SH-SY5Y (cell line): ENCODE measurements at regions not wholly inside any gene's neighbourhood (a gene's known extent, or its start where the extent isn't known, plus 50 kb on each side); places are given as distances from the start of the nearest gene placed in this dataset.

Experiments
- GATA2 ChIP-seq: IDR thresholded peaks from 2 replicates; pipeline ENCODE4 v1.6.1; 2011; ENCODE audit warnings: mild to moderate bottlenecking, low read depth, low read length
- GATA3 ChIP-seq: IDR thresholded peaks from 2 replicates; pipeline ENCODE4 v1.6.1; 2011; ENCODE audit warnings: low read depth, mild to moderate bottlenecking, low read length, moderate library complexity

DNA sequence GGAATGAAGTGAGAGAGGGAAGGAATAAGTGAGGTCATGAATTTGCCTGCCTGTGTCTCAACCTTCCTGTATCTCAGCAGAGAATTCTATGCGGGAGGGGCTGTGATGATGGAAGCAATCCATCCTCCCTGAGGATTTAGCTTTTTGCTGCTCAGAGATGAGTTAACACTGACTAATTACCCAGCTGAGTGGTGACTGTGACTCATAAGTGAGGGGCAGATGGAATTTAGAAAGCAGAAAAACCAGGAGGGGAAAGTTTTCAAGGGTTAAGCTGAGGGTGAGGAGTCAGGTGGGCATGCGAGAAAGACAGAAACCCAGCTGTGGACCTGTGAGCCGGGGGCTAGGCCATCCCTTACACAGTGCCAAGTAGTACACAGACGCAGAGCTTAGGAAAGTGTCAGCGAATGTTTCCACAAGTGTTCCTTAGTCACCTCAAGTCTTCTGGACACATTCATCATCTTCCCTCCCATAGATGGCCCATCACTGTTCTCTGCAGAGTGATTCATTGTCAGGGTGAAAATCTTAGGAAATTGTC is 277.9 kb downstream of the IPO8 start:
- no peak for TF ChIP-seq GATA2
- no peak for TF ChIP-seq GATA3

GRCh38 chr12:30416631-30417030 is 279.0 kb downstream of the IPO8 start:
- no peak for TF ChIP-seq GATA3
- TF ChIP-seq GATA2 = no peak

DNA sequence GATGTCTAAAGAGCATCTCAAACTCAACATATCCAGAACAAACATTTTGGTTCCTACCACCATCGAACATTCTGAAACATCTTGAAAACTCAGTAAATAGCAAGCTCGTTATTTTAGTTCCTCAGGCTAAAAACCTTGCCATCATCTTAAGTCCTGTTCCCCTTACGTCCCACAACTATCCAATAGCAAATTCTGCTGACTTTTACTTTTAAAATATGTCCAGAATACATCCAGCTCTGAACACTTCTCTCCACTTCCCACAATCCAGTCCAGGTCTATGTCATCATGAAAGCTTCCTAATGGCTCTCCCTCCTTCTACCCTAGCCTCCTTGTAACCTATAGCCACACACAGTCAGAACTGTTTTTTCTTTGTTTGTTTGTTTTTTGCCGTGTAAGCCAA is 279.9 kb downstream of the IPO8 start:
- TF ChIP-seq GATA2 (no peak), GATA3 (no peak)

GRCh38 chr12:30414507-30414906 is 281.2 kb downstream of the IPO8 start:
- TF ChIP-seq GATA2 (no peak), GATA3 (no peak)

DNA sequence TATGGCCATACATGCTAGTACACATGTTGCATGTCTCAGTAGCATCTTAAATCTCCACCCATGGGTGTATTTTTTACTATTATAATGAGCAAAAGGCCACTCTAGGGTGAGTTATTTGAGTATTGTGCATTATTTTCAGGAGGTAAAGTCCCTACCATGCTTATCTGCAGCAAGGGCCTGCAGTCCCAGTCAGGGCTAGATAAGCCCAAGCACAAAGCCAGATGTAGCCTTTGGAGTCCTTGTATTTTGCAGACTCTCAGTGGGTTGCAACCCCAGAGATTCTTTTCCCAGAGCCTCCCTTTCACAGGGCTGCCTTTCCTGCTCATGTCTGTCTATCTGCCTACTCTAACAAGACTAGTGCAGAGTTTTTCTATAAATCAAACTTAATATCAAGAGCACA is 295.3 kb downstream of the IPO8 start:
- TF ChIP-seq GATA2 (no peak), GATA3 (no peak)

- TF ChIP-seq GATA2 (no peak), GATA3 (no peak)
These were observed 295.8 kb downstream of the IPO8 start for GRCh38 chr12:30399859-30400258.

- TF ChIP-seq GATA2 = no peak
- TF ChIP-seq GATA3 = no peak
These were observed 299.1 kb downstream of the IPO8 start for GRCh38 chr12:30396576-30396975.

GRCh38 chr12:30395190-30395589 is 300.5 kb downstream of the IPO8 start:
- TF ChIP-seq GATA2 = no peak
- no peak for TF ChIP-seq GATA3

- TF ChIP-seq GATA3 = no peak
- TF ChIP-seq GATA2 = no peak
These were observed 303.8 kb downstream of the IPO8 start for GRCh38 chr12:30391766-30392366.

- TF ChIP-seq GATA2 (no peak), GATA3 (no peak)
These were observed 310.0 kb downstream of the IPO8 start for GRCh38 chr12:30385706-30386105.

DNA sequence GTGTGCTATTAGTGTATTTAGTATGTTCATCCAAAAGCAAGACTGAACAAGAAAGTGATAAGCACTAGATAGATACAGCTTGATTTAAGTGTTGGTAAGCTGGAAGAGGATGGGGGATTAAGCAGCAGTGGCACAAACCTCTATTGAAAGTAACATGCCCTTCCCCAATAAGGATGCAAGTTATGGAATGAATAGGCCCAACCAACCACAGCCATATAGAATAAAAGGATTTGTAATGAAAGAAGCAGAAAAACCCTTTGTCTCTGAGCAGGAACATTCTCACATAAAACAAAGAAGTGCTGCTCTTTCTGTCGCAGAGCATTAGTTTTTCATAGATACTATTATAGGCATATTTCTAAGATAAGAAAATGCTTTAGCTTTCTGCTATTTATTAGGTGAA is 310.7 kb downstream of the IPO8 start:
- TF ChIP-seq GATA3 (no peak), GATA2 (no peak)

DNA sequence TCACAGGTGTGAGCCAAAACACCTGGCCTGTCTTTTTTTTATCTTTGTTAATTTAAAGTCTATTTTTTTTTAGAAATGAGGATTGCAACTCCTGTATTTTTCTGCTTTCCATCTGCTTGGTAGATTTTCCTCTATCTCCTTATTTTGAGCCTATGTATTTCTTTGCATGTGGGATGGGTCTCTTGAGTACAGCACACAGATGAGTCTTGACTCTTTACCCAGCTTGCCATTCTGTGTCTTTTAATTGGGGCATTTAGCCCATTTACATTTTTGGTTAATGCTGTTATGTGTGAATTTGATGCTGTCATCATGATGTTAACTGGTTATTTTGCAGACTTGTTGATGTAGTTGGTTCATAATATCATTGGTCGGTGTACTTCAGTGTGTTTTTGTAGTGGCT is 317.4 kb downstream of the IPO8 start:
- TF ChIP-seq GATA2 = no peak
- TF ChIP-seq GATA3 = no peak

DNA sequence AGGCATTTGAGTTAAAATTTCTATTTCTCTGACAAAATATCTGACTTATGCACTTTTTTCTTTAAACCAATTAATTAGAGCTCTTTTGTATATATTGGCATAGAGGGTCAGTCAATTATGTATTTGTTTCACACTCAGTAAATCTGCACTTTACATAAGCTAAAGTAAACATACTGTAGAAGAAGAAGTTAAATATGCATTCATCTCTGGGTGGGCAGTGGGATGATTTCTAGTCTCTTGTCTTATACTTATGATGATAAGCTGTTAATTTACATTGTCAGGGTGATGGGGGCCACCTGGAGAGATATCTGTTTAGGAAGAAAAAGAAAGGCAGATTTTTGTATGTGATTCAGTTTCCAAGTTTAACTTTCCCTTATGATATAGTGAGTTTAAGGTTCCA is 330.8 kb downstream of the IPO8 start:
- TF ChIP-seq GATA3 (no peak), GATA2 (no peak)

- TF ChIP-seq GATA3 = no peak
- TF ChIP-seq GATA2 = no peak
These were observed 334.5 kb downstream of the IPO8 start for GRCh38 chr12:30361145-30361544.

GRCh38 chr12:30358671-30359070 is 337.0 kb downstream of the IPO8 start:
- TF ChIP-seq GATA2 = no peak
- no peak for TF ChIP-seq GATA3
